ENCODE measurements at regions not wholly inside any gene's neighbourhood (a gene's known extent, or its start where the extent isn't known, plus 50 kb on each side); places are given as distances from the start of the nearest gene placed in this dataset.
"Not testable (repeated sequence)": the region's sequence is repeated elsewhere in the genome, so short reads cannot be mapped to it uniquely, and the experiment has no call there.

DNA sequence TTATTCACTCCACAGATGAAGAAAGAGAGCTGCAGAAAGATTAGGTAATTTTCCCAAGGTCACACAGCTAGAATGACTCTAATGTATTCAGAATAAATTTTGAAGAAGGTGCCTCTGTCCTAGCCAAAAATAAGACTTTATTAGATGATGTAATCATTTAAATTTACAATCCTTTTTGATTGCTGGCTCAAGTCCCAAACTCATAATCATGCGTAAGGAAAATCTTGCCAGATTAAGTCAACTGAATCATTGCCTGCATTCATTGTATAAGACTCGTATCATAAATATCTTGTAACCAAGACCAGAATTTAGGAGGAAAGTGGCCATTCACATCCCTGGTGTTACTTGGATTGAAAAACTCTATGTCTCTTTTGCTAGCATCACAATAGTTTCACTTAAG lies 53.1 kb upstream of the STK39 start:
- DNase-seq: no peak

- no peak for DNase-seq
Measured at GRCh38 chr2:168304024-168304681, 56.8 kb upstream of the STK39 start.

GRCh38 chr2:168307379-168307778 lies 60.0 kb upstream of the STK39 start:
- no peak for DNase-seq

GRCh38 chr2:168310580-168310979 lies 63.2 kb upstream of the STK39 start:
- DNase-seq: no peak

DNA sequence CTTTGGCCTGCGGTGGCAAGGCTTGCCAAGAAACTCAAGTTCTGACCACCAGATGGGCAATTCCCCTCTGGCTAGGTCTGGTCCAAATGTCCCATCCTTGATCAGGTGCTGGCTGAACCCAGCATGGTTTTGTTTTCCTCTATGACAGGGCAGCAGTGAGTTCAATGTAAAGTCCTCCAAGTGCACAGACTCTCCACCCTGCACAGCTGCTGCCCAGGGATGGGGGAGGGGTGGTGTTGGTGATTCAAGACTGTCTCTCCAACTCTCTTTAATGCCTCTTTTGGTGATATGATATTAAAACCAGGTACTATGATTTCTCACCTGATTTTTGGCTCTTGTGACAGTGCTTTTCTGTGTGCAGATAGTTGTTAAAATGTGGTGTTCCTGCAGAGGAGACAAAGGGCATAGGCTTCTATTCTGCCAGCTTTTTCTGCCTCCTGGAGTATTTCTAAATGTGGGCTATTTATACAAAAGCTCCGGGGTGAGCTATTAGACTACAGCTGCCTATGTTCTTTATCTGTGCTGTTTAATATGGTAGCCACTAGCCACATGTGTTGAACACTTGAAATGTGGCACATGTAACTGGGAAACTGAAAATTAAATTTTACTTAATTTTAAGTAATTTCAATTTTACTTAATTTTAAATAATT lies 64.0 kb upstream of the STK39 start:
- DNase-seq: peak; percentile 79

DNA sequence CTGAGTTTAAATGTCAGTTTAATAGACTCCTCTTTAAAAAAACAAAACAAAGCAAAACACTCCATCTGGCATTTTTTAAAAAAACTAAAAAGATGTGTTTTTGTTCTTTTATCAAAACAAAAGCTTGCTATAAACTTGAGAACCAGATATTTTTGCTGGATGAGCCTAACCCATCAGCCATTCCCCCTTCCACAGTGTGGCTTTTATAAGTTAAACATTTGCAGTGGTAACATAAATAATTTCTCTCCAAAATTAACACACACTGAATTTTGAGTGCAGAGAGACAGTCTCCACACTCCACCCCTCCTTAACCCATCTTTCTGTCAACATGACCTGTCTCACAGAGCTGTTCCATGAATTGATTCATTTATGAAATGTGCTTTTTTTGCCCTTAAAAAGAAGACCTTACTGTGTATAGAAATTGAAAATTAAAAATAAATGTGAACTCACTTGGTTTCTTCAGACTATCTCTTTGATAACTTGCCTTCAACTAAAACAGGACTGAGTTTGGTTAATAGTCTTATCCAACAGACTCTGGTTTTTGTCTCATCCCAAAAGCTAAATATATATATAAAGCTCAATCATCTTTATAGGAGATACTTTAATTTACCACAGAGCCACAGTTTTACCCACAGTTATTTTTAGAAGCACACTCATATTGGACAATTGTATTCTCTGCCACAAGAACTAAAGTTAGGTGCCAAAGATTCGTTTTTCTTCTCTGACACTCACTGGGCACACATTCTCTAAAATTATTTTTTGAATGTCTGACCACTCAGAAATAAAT lies 64.8 kb upstream of the STK39 start:
- DNase-seq: peak; percentile 14

GRCh38 chr2:168314236-168314635 lies 66.8 kb upstream of the STK39 start:
- DNase-seq: no peak

DNA sequence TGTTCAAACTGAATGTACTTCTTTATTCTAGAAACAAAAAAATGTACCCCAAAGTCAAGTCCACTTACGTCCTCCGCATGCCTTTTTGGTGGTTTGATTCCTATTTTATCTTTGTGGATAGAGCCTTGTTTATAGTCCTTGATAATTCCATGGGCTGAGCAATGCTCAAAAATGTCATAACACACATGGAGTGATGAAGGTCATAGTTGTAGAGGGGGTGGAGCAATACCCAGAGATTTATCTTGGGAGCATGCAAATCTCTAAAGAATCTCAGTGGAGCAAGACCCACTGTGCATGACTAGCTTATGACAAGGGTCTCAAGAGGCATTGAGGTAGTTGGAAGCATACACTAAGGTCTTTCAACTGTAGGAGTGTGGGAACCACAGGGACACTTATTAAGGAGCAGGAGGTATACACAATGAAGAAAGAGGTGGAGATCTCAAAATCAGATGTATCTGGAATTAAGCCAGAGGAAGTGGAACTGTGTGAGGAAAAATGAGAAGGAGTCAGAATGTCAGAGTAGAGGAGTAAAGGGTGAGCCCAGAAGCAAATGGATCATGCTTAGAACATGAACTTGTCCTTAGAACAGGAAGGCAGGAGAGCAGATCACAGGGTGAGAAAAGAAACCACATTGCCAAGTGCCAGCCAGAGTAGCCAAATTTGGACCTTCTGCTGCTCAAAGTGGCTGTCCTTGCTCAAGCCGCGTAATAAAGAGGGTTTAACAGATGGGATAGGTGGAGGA lies 68.1 kb upstream of the STK39 start:
- DNase-seq: no peak

DNA sequence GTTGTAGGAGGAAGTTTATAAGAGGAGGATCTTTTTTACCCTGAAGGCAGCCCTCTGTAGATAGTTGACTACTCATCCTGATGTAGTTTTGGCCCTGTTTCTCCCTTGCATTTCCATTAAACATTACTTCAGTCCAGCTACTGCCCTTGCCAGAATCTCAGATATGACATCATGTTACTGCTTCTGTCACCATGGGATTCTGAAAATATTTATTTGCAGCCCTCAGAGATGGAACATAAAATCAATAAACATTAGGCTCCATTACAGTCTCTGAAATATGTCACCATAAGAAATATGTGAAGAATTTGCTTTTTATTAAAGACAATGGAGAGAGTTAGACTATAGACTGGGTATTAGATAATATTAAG lies 68.7 kb upstream of the STK39 start:
- no peak for DNase-seq

DNA sequence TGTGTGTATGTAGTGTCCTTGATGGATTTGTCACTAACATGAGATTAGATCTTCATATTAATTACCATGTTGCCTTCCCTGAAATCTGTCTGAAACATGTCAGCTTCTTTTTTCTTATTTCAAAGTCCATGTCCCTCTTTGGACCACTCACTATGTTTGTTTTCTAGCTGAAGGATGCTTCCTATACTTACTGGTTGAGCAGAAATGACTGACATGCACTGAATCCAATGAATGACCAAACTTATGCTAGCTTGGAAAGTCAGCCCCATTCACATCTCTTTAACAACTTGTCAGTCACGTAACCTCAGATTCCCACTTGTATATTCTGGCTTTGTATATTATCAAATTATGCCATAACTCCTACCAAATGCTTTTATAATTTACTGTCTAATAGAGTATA lies 69.9 kb upstream of the STK39 start:
- no peak for DNase-seq

DNA sequence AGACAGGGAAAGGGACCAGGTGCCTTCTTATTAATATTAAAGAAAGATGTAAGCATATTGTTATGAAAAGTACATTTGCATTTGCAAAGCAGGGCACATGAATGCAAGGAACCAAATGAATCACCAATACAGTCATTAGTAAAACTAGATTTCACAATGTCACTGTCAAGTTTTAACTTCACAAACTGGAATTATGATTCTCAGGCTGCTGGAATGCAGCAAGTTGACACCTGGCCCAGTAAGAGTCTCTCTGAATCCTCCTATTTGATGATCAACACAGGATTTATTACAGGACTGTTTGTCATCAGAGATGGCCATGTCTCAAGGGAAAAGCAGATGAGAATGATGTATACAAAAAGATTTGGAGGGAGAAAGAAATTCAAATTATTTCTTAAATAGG lies 72.9 kb upstream of the STK39 start:
- DNase-seq: no peak

DNA sequence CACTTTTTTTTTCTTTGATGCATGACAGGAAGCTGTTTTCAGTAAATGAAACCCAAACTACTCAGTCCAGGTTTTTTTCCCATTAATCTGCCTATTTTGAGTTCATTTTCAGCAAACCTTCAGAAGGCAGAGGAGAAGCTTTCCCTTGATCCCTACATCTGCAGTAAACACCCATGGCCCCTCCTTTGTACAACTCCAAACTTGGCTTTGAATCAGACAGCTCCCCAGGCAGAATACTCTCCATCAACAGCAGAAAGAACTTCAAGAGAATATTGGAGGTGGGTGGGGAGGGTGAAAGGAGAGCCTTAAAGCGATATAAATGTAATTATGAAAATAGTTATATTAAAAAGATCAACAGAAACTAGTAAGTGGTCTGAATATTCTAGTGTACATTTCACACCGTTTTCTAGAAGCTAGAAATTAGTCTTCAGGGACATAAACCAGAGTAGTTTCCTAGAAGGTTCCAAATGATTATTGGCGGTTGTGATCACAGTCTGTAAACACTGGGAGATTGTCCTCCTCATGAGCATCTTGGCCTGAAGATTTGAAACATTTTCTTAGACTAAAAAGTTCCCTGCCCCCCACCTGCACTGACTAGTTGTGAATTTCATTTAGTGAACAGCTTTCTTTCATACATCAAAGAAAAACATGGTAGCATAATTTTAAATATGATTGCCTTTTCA lies 75.1 kb upstream of the STK39 start:
- DNase-seq: no peak

GRCh38 chr2:168323529-168324021 lies 76.2 kb upstream of the STK39 start:
- peak; percentile 88 for DNase-seq

- DNase-seq: no peak
Measured at GRCh38 chr2:168326572-168326971, 79.2 kb upstream of the STK39 start.

GRCh38 chr2:168327328-168327727 lies 79.9 kb upstream of the STK39 start:
- no peak for DNase-seq

DNA sequence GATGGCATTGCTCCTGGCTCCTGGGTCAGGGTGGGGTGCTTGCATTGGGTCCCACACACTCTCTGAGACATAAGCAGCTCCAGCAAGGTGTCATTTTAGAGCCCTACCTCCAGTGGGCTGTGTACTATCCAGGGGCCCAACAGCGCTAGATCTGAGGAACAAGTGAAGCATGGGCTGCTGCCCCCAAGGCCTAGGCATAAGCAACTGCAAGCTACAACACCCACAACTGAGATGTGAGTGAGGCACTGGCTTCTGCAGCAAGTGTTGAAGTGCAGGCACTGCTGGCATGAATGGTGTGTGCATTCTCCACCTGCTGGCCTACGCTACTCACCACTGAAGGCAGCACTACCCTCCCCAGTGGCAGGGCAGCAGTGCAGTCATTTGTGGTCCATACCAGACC lies 81.0 kb upstream of the STK39 start:
- DNase-seq: no peak

DNA sequence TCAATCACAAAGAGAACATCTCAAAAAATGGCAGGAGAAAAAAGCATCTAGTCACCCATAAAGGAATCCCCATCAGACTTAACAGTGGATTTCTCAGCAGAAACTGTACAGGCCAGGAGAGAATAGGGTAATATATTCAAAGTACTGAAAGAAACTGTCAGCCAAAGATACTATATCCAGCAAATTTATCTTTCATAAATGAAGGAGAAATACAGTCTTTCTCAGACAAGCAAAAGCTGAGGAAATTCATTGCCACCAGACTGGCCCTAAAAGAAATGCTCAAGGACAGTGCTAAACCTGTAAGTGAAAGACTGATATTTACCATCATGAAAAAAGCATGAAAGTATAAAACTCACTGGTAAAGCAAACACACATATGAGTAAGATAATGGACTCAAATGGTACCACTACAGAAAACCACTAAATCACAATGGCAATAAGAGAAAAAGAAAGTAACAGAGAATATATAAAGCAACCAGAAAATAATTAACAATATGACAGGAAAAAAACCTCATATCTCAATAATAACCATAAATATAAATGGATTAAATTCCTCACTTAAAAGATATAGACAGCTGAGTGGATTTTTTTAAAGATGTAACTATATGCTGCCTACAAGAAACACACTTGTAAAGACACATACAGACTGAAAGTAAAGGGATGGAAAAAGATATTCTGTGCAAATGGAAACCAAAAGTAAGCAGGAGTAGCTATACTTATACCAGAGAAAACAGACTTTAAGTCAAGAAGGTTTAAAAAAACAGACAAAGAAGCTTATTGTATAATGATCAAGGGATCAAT lies 83.4 kb upstream of the STK39 start:
- DNase-seq: no peak

DNA sequence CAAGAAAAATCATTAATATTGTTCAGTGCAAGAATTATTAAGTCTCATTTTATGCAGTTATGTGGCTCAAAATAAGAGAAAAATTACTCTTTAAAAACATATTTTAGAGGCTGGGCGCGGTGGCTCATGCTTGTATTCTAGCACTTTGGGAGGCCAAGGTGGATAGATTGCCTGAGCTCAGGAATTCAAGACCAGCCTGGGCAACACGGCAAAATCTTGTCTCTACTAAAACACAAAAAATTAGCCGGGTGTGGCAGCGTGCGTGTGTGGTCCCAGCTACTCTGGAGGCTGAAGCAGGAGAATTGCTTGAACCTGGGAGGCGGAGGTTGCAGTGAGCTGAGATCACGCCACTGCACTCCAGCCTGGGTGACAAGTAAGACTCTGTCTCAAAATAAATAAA lies 87.9 kb upstream of the STK39 start:
- not testable (repeated sequence) for DNase-seq

GRCh38 chr2:168336786-168337388 lies 89.5 kb upstream of the STK39 start:
- DNase-seq: peak; percentile 87

DNA sequence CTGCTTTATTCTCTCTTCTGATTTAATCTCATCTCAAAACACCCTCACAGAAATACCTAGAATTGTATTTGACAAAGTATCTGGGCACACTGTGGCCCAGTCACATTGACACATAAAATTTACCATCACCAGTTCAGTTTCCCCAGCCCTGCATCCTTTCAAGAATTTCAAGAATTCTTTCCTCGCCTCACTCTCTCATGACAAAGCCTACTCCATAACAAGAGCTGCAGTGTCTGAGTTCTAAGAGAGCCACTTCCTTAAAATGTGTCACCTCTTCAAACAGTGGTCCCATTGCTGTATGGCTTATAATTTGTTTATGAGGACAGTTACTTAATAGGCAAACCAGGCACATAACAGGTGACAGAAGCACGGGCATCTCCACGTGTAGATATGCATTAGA lies 90.9 kb upstream of the STK39 start:
- DNase-seq: no peak

- DNase-seq: no peak
Measured at GRCh38 chr2:168338803-168339437, 91.5 kb upstream of the STK39 start.
